K562 (cell line): ENCODE measurements at regions not wholly inside any gene's neighbourhood (a gene's known extent, or its start where the extent isn't known, plus 50 kb on each side); places are given as distances from the start of the nearest gene placed in this dataset.

ENCODE experiments used
- ATAC-seq: fragments of 200-7000 bp; cut with Tn5 transposase; 3 replicates; pipeline ENCODE4 v1.9.1; 2020; ENCODE audit warnings: moderate library complexity
- BruUV-seq: library from RNA; stranded (reverse); fragments of 400-500 nt; replicated peaks from 2 replicates; lab custom pipeline; 2021; lab: Mats Ljungman, UMichigan
- CTCF ChIA-PET: fragments of 300-600 bp; formaldehyde crosslinking; extraction: SDS; loops from one replicate; lab custom pipeline; 2021; ENCODE audit warnings: low intra/inter-chr PET ratio; lab: Yijun Ruan, JAX
- POLR2A ChIA-PET: fragments of 300-600, 350-650 bp; sonication (Branson Sonifier 250); formaldehyde crosslinking; extraction: SDS; loops from one replicate; lab custom pipeline; 2021; ENCODE audit warnings: antibody characterized with exemption, inconsistent platforms; lab: Yijun Ruan, JAX
- DNase-seq, 4 experiments: peaks; one replicate each; pipeline versions ENCODE4 v3.0.0 to v3.0.0-alpha.2; 2011 to 2018; ENCODE audit warnings: low spot score in 3 of 4, mixed read lengths in 3 of 4; ENCODE audit errors: extremely low read depth in 1 of 4
- FAIRE-seq: peaks from 2 replicates; lab custom pipeline; 2011; peaks lifted over from hg19 to GRCh38; lab: Jason Lieb, UNC
- H2AFZ ChIP-seq: 2 replicates; pipeline ENCODE4 v1.6.0; 2011; ENCODE audit warnings: low read depth, low read length, control low read depth, inconsistent platforms
- H3K27ac ChIP-seq: fragments of 200-600 bp; 3 replicates; pipeline ENCODE4 v1.8.0; 2011; ENCODE audit warnings: low read depth, mild to moderate bottlenecking, control low read depth, inconsistent platforms, low read length, moderate library complexity, mixed read lengths; ENCODE audit errors: extremely low read depth
- H3K27me3 ChIP-seq, 2 experiments: fragments of 300-600 bp in 1 of 2; 2 replicates in 1 of 2; 3 replicates in 1 of 2; pipeline versions ENCODE4 v1.6.0 to v1.8.0; 2011; ENCODE audit warnings: inconsistent platforms in 2 of 2, low read length in 2 of 2, mild to moderate bottlenecking in 1 of 2, mixed read lengths in 1 of 2, moderate library complexity in 1 of 2; ENCODE audit not compliant: control insufficient read depth in 2 of 2, insufficient read depth in 2 of 2
- H3K36me3 ChIP-seq: fragments of 300-600 bp; 3 replicates; pipeline ENCODE4 v1.8.0; 2011; ENCODE audit warnings: mild to moderate bottlenecking, low read length, inconsistent platforms; ENCODE audit not compliant: control insufficient read depth, insufficient read depth
- H3K4me1 ChIP-seq, 2 experiments: fragments of 200-600 bp in 1 of 2; replicated peaks in 1 of 2; 2 replicates in 1 of 2; 3 replicates in 1 of 2; pipeline versions ENCODE4 v1.5.1 to v1.8.0; 2011; ENCODE audit warnings: inconsistent platforms in 2 of 2, low read length in 2 of 2, mild to moderate bottlenecking in 1 of 2, mixed read lengths in 1 of 2, moderate library complexity in 1 of 2; ENCODE audit not compliant: control insufficient read depth in 2 of 2, insufficient read depth in 2 of 2
- H3K4me2 ChIP-seq: 2 replicates; pipeline ENCODE4 v1.6.1; 2011; ENCODE audit warnings: low read length, control low read depth, inconsistent platforms, mixed read lengths; ENCODE audit not compliant: insufficient read depth
- H3K4me3 ChIP-seq: fragments of 200-600 bp; sonication (generic), shearing (Covaris generic); 2 replicates; pipeline ENCODE4 v1.5.1; 2016; ENCODE audit warnings: control low read depth, inconsistent platforms
- H3K79me2 ChIP-seq: fragments of 200-600 bp; 3 replicates; pipeline ENCODE4 v1.8.0; 2011; ENCODE audit warnings: low read length, inconsistent platforms; ENCODE audit not compliant: control insufficient read depth, insufficient read depth
- H3K9ac ChIP-seq, 2 experiments: 2 replicates each; pipeline versions ENCODE4 v1.6.0 to v1.6.1; 2011; ENCODE audit warnings: low read depth in 2 of 2, low read length in 2 of 2, control low read depth in 1 of 2, inconsistent platforms in 1 of 2, mild to moderate bottlenecking in 1 of 2, mixed read lengths in 1 of 2; ENCODE audit not compliant: insufficient read depth in 1 of 2
- H3K9me1 ChIP-seq: one replicate; pipeline ENCODE4 v1.6.0; 2011; ENCODE audit warnings: inconsistent platforms, mild to moderate bottlenecking, low read length, moderate library complexity; ENCODE audit not compliant: control insufficient read depth, insufficient read depth
- H3K9me3 ChIP-seq: replicated peaks from 2 replicates; pipeline ENCODE4 v1.5.1; 2011; ENCODE audit warnings: low read depth, low read length, inconsistent platforms; ENCODE audit not compliant: control insufficient read depth, insufficient read depth
- H4K20me1 ChIP-seq: replicated peaks from 2 replicates; pipeline ENCODE4 v1.6.1; 2011; ENCODE audit warnings: low read length, inconsistent platforms, mixed read lengths; ENCODE audit not compliant: control insufficient read depth, insufficient read depth
- CCAR2 ChIP-seq: fragments of 200-400 bp; formaldehyde crosslinking; IDR thresholded peaks from 2 replicates; pipeline ENCODE4 v1.6.1; 2017; ENCODE audit warnings: mild to moderate bottlenecking, low read depth, low read length
- CHD1 ChIP-seq: fragments of 200-600 bp; sonication (generic); IDR thresholded peaks from one replicate; pipeline ENCODE4 v1.6.1; 2012; ENCODE audit warnings: mild to moderate bottlenecking, moderate library complexity, low read length, inconsistent platforms
- DIDO1 ChIP-seq: fragments of 450-650 bp; IDR thresholded peaks from 2 replicates; pipeline ENCODE4 v1.6.1; 2016; ENCODE audit warnings: low read depth, missing biosample characterization, missing genetic modification characterization
- EZH2 ChIP-seq: IDR thresholded peaks from 2 replicates; pipeline ENCODE4 v1.6.1; 2012; ENCODE audit warnings: low read depth, mild to moderate bottlenecking, inconsistent platforms, low read length, borderline replicate concordance
- HMG20B ChIP-seq: fragments of 250-450 bp; sonication (Bioruptor Pico); IDR thresholded peaks from 2 replicates; pipeline ENCODE4 v1.5.0; 2021; ENCODE audit warnings: mild to moderate bottlenecking
- MEF2A ChIP-seq: IDR thresholded peaks from 2 replicates; pipeline ENCODE4 v1.6.1; 2011; ENCODE audit warnings: low read depth, mild to moderate bottlenecking, low read length, moderate library complexity; ENCODE audit not compliant: control insufficient read depth
- NR1H2 ChIP-seq: sonication (generic); formaldehyde crosslinking; IDR thresholded peaks from 2 replicates; pipeline ENCODE4 v1.4.0; 2020; ENCODE audit warnings: mild to moderate bottlenecking, missing genetic modification reagents
- POLR2AphosphoS2 ChIP-seq: IDR thresholded peaks from 2 replicates; pipeline ENCODE4 v1.6.1; 2012; ENCODE audit warnings: low read length, improper control_type of control experiment
- SNRNP70 ChIP-seq: fragments of 200-400 bp; formaldehyde crosslinking; optimal IDR thresholded peaks from 2 replicates; pipeline ENCODE3; 2017; ENCODE audit warnings: low read depth, low read length
- TBL1XR1 ChIP-seq, 2 experiments: IDR thresholded peaks; 2 replicates each; pipeline ENCODE4 v1.6.1; 2012; ENCODE audit warnings: improper control_type of control experiment in 2 of 2, low read length in 2 of 2, mild to moderate bottlenecking in 1 of 2
- TOE1 ChIP-seq, 2 experiments: fragments of 450-650 bp in 1 of 2; sonication (generic) in 1 of 2; formaldehyde crosslinking in 1 of 2; IDR thresholded peaks; 2 replicates each; pipeline versions ENCODE4 v1.7.1 to v1.8.0; 2016 to 2022; ENCODE audit warnings: borderline replicate concordance in 2 of 2, mild to moderate bottlenecking in 2 of 2, antibody characterized with exemption in 1 of 2, inconsistent platforms in 1 of 2, low read depth in 1 of 2, missing genetic modification reagents in 1 of 2, moderate library complexity in 1 of 2
- ZBTB9 ChIP-seq: fragments of 450-650 bp; formaldehyde crosslinking; IDR thresholded peaks from 2 replicates; pipeline ENCODE4 v1.4.0; 2020; ENCODE audit warnings: mild to moderate bottlenecking, moderate library complexity
- ZFP30 ChIP-seq: fragments of 250-450 bp; sonication (Bioruptor Pico); IDR thresholded peaks from 2 replicates; pipeline ENCODE4 v1.8.0; 2022; ENCODE audit warnings: moderate library complexity, mild to moderate bottlenecking, inconsistent platforms, borderline replicate concordance
- ZNF124 ChIP-seq: sonication (generic); formaldehyde crosslinking; IDR thresholded peaks from 2 replicates; pipeline ENCODE4 v1.8.1; 2022; ENCODE audit warnings: missing genetic modification reagents
- ZNF668 ChIP-seq: fragments of 250-450 bp; sonication (Bioruptor Pico); IDR thresholded peaks from 2 replicates; pipeline ENCODE4 v1.8.0; 2022; ENCODE audit warnings: mild to moderate bottlenecking, inconsistent platforms
- ZSCAN29 ChIP-seq: fragments of 450-650 bp; IDR thresholded peaks from 2 replicates; pipeline ENCODE4 v1.6.1; 2017
- WGBS: fragments of 100-300 bp; shearing (Covaris generic); methylation state at CpG from one replicate; pipeline ENCODE4 v1.1.6; 2016; ENCODE audit warnings: low coverage, mixed read lengths; ENCODE audit not compliant: insufficient coverage; ENCODE audit errors: missing lambda C conversion rate; 5-methylcytosine and 5-hydroxymethylcytosine counted together
- in situ Hi-C: fragments of 300-500 bp; cut with MboI; formaldehyde crosslinking; loops from 4 replicates; pipeline ENCODE4 v1.15.0; 2018; ENCODE audit warnings: inconsistent platforms, mixed read lengths
- intact Hi-C: fragments of 100-400 bp; cut with micrococcal nuclease; formaldehyde crosslinking; loops from 2 replicates; pipeline ENCODE4 v1.14.2; 2022
- TF ChIP-seq, protein P1 (sequence below): IDR thresholded peaks from 3 replicates; pipeline ENCODE4 v1.6.1; 2011; ENCODE audit warnings: borderline replicate concordance, mild to moderate bottlenecking, moderate library complexity; ENCODE audit not compliant: insufficient read length; ENCODE audit errors: extremely low read depth

DNA sequence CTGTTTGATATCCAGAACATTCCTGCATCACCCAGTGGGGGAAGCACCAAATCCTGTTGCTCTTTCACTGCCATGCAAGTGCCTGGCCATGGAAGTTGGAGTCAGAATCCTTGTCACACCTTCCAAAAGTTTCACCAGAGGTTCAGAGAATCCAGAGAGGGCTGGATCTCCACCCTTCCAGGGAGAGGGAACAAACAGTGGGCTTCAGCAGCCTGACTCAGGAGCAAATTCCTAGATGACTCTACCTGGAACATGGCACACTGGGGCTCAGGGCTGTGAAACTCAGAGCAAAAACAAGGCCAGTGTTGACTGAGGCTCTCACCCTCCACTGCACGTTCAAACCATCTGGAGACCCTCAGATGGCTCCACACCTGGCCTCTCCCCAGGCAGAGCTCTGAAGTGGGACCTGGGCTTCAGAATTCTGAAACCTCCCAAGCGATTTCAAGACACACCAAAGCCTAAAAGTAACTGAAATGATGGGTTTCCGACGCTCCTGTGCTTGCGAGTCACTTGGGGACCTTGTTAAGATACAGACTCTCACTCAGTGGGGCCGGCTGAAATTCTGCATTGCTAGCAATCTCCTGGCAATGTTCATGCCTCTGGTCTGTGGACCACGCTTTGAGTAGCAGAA, 205.9 kb downstream of the AUH start:
- in situ Hi-C loops (no loop called here), intact Hi-C loops (no loop called here)
- H3K79me2 ChIP-seq: no peaks in the 10 kb centered on the region
- H3K4me3 ChIP-seq: no peak overlapping the region
- H2AFZ ChIP-seq: 0 out of 2 replicates have a peak overlapping the region, but pooled peaks have one; percentile 24
- no peak for FAIRE-seq
- H3K36me3 ChIP-seq: no peaks in the 10 kb centered on the region
- no peak overlapping the region for H3K27ac ChIP-seq
- H4K20me1 ChIP-seq: no peaks in the 10 kb centered on the region
- 34% methylated on average over 5 of the region's 7 CpGs for WGBS
- no peak overlapping the region for H3K4me2 ChIP-seq
- TF ChIP-seq ZFP30 (CRISPR knock-in tag) (no peak), SNRNP70 (no peak), NR1H2 (CRISPR knock-in tag) (no peak), ZNF124 (CRISPR knock-in tag) (no peak), CHD1 (no peak), ZNF668 (CRISPR knock-in tag) (no peak), HMG20B (CRISPR knock-in tag) (no peak), CCAR2 (no peak), EZH2 (no peak), ZBTB9 (no peak), TOE1 (IDR thresholded peaks at IDR 0.05; ENCODE audit: borderline replicate concordance) (no peak), TOE1 (CRISPR knock-in tag; IDR thresholded peaks at IDR 0.05; ENCODE audit: borderline replicate concordance, low read depth) (no peak), TBL1XR1 (IDR thresholded peaks at IDR 0.05; ENCODE audit: low read length in 2 of 2) (no peak), ZSCAN29 (no peak), DIDO1 (tag) (no peak), POLR2AphosphoS2 (no peak), MEF2A (no peak)
- TF ChIP-seq, protein P1, sequence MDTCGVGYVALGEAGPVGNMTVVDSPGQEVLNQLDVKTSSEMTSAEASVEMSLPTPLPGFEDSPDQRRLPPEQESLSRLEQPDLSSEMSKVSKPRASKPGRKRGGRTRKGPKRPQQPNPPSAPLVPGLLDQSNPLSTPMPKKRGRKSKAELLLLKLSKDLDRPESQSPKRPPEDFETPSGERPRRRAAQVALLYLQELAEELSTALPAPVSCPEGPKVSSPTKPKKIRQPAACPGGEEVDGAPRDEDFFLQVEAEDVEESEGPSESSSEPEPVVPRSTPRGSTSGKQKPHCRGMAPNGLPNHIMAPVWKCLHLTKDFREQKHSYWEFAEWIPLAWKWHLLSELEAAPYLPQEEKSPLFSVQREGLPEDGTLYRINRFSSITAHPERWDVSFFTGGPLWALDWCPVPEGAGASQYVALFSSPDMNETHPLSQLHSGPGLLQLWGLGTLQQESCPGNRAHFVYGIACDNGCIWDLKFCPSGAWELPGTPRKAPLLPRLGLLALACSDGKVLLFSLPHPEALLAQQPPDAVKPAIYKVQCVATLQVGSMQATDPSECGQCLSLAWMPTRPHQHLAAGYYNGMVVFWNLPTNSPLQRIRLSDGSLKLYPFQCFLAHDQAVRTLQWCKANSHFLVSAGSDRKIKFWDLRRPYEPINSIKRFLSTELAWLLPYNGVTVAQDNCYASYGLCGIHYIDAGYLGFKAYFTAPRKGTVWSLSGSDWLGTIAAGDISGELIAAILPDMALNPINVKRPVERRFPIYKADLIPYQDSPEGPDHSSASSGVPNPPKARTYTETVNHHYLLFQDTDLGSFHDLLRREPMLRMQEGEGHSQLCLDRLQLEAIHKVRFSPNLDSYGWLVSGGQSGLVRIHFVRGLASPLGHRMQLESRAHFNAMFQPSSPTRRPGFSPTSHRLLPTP: no peak
- no TSS peak for BruUV-seq
- no peak overlapping the region for H3K9ac ChIP-seq
- POLR2A ChIA-PET: interaction anchor here (0.6 kb wide), 1 partner anchor 30 kb away, joined by 3 read pairs; no protein-coding TSS in a partner anchor
- no peak for DNase-seq
- CTCF ChIA-PET: no interaction called here
- H3K9me1 ChIP-seq: no peaks in the 10 kb centered on the region
- H3K27me3 ChIP-seq: no peaks in the 10 kb centered on the region
- no peaks in the 10 kb centered on the region for H3K9me3 ChIP-seq
- H3K4me1 ChIP-seq: peaks cover 0 to 2% of the 10 kb centered on the region in 2 experiments; a peak in 2 of 5 replicates
- no peak for ATAC-seq
